Breast epithelium (tissue), 4 donors: ENCODE measurements at regions not wholly inside any gene's neighbourhood (a gene's known extent, or its start where the extent isn't known, plus 50 kb on each side); places are given as distances from the start of the nearest gene placed in this dataset.

ENCODE experiments used
- DNase-seq, 2 donors: peaks; one replicate each; pipeline ENCODE4 v3.0.0-alpha.2; 2019; ENCODE audit warnings: low spot score in 2 of 2
- H3K27ac ChIP-seq, 2 donors: fragments of 200-600 bp; sonication (generic) in 1 of 2; one replicate each; pipeline ENCODE4 v1.5.1; 2016 to 2019; ENCODE audit warnings: mild to moderate bottlenecking in 1 of 2
- H3K27me3 ChIP-seq, 2 donors: fragments of 200-600 bp; sonication (generic) in 1 of 2; one replicate each; pipeline versions ENCODE4 v1.5.1 to v1.6.0; 2017 to 2019; ENCODE audit warnings: control low read depth in 1 of 2, mild to moderate bottlenecking in 1 of 2
- H3K36me3 ChIP-seq: fragments of 200-600 bp; one replicate; pipeline ENCODE4 v1.5.1; 2019
- H3K4me1 ChIP-seq, 2 donors: fragments of 200-600 bp; sonication (generic); one replicate each; pipeline ENCODE4 v1.5.1; 2016 to 2019; ENCODE audit warnings: control low read depth in 1 of 2
- H3K4me3 ChIP-seq, 3 donors: fragments of 200-600 bp; sonication (generic); 1 replicate in 2 of 3; 2 replicates in 1 of 3; pipeline ENCODE4 v1.5.1; 2016 to 2019; ENCODE audit warnings: mild to moderate bottlenecking in 3 of 3, moderate library complexity in 2 of 3
- H3K9me3 ChIP-seq, 2 donors: fragments of 200-600 bp; sonication (generic) in 1 of 2; one replicate each; pipeline ENCODE4 v1.5.1; 2016 to 2019; ENCODE audit warnings: control low read depth in 1 of 2
- POLR2A ChIP-seq: fragments of 450-650 bp; IDR thresholded peaks from one replicate; pipeline ENCODE4 v1.6.1; 2016; ENCODE audit warnings: antibody characterized with exemption, mild to moderate bottlenecking, moderate library complexity
- POLR2AphosphoS5 ChIP-seq, 3 donors: sonication (generic); formaldehyde crosslinking; IDR thresholded peaks; one replicate each; pipeline ENCODE4 v1.6.1; 2017; ENCODE audit warnings: antibody characterized with exemption in 3 of 3
- intact Hi-C: fragments of 100-400 bp; cut with DNase I; formaldehyde crosslinking; loops from one replicate; pipeline ENCODE4 v1.15.1; 2023; ENCODE audit warnings: low total_unique reads
- TF ChIP-seq, protein P1 (sequence below), 3 donors: fragments of 450-650 bp; IDR thresholded peaks; one replicate each; pipeline ENCODE4 v1.5.1; 2016 to 2017; ENCODE audit warnings: antibody characterized with exemption in 3 of 3, mild to moderate bottlenecking in 3 of 3, moderate library complexity in 3 of 3

DNA sequence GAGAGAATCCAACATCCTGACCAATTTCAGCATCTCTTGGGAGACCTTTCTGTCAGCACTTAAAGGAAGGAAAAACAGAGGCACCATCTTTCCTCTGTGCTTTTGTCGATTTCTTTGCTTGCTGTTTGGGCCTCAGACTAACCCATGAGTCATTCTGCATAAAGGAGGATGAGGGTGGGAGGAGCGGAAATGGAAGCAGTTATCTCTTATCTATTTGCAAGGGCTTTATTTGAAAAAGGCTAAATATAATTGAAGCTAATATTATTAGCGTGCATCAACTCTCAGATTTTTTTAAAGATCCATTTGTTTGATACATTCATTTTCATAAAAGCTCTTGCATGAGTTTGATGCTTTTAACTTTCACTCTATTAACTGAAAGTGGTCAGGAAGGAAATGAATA lies 72.9 kb downstream of the ZNF622 start:
- intact Hi-C loops: no loop called here
- Histone ChIP-seq H3K4me3 (no peak overlapping the region), H3K27ac (no peak overlapping the region), H3K9me3 (no peaks in the 10 kb centered on the region), H3K27me3 (no peaks in the 10 kb centered on the region), H3K36me3 (no peaks in the 10 kb centered on the region), H3K4me1 (no peaks in the 10 kb centered on the region)
- DNase-seq: no peak
- TF ChIP-seq POLR2A (no peak), POLR2AphosphoS5 (IDR thresholded peaks at IDR 0.05) (no peak)
- TF ChIP-seq, protein P1, sequence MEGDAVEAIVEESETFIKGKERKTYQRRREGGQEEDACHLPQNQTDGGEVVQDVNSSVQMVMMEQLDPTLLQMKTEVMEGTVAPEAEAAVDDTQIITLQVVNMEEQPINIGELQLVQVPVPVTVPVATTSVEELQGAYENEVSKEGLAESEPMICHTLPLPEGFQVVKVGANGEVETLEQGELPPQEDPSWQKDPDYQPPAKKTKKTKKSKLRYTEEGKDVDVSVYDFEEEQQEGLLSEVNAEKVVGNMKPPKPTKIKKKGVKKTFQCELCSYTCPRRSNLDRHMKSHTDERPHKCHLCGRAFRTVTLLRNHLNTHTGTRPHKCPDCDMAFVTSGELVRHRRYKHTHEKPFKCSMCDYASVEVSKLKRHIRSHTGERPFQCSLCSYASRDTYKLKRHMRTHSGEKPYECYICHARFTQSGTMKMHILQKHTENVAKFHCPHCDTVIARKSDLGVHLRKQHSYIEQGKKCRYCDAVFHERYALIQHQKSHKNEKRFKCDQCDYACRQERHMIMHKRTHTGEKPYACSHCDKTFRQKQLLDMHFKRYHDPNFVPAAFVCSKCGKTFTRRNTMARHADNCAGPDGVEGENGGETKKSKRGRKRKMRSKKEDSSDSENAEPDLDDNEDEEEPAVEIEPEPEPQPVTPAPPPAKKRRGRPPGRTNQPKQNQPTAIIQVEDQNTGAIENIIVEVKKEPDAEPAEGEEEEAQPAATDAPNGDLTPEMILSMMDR (IDR thresholded peaks at IDR 0.05): no peak

DNA sequence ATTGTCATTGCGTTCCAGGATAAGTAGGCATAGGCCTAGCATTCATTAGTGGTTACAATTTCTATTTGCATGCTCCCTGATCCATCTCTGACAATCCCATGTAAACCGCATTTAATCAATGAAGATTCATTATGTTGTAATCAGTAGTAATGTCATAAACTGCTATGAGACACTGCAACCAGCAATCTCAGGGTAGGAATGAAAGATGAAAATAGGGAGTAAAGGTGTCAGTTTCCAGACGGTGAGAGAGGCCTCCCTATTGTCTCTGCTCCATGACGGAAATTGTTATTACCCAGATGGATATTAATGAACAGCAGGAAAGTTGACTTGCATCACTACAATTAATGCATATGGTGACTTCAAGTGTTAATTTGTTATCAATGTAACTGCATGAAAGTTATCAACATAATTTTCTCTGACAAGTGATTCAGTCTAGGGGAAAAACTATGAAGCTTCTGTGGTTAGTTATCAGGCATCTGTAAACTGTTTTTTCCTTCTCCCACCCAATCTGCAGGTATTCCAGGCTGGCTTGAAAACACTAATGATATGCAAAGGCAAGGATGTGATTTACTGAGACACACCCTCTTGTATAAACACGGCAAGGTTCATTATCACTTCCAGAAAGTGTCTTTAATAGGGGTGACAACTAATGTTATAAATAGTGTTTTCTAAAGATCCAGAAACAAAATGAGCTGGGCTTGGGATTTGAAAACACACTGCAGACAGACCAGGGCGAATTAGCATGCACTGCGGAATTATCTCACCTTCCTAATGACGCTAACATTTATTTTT lies 73.5 kb downstream of the ZNF622 start:
- intact Hi-C loops: no loop called here

DNA sequence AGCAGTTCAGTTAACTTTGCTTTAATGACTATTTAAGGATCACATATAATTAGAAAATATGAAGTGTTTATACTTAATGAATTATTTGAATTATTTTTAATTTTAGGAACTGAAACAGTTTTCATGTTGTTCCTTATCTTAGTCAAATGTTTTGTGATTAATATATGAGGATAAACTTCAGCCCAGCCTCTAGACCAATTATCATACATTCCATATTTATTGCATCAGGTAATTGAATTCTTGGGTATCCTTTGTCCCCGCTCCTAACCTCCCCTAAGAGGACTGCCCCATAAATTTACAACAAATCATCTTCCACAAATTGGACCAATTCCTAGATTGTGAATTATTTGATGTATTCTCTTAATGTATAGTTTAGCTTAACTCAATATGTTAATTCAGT lies 74.8 kb downstream of the ZNF622 start:
- H3K4me3 ChIP-seq: no peak overlapping the region
- H3K27ac ChIP-seq: no peak overlapping the region
- no peaks in the 10 kb centered on the region for H3K36me3 ChIP-seq
- TF ChIP-seq, protein P1 (IDR thresholded peaks at IDR 0.05): no peak
- TF ChIP-seq POLR2A (no peak), POLR2AphosphoS5 (IDR thresholded peaks at IDR 0.05) (no peak)
- no peaks in the 10 kb centered on the region for H3K9me3 ChIP-seq
- no peak for DNase-seq
- no peaks in the 10 kb centered on the region for H3K4me1 ChIP-seq
- no peaks in the 10 kb centered on the region for H3K27me3 ChIP-seq
- intact Hi-C loops: no loop called here

More for the DNA sequence above, 73.5 kb downstream of the ZNF622 start:
- no peak for TF ChIP-seq POLR2A
- TF ChIP-seq POLR2AphosphoS5 (IDR thresholded peaks at IDR 0.05): no peak
- TF ChIP-seq, protein P1 (IDR thresholded peaks at IDR 0.05): no peak
- Histone ChIP-seq H3K9me3 (no peaks in the 10 kb centered on the region), H3K4me3 (no peak overlapping the region), H3K36me3 (no peaks in the 10 kb centered on the region), H3K27me3 (no peaks in the 10 kb centered on the region), H3K27ac (no peak overlapping the region), H3K4me1 (no peaks in the 10 kb centered on the region)
- DNase-seq: no peak

DNA sequence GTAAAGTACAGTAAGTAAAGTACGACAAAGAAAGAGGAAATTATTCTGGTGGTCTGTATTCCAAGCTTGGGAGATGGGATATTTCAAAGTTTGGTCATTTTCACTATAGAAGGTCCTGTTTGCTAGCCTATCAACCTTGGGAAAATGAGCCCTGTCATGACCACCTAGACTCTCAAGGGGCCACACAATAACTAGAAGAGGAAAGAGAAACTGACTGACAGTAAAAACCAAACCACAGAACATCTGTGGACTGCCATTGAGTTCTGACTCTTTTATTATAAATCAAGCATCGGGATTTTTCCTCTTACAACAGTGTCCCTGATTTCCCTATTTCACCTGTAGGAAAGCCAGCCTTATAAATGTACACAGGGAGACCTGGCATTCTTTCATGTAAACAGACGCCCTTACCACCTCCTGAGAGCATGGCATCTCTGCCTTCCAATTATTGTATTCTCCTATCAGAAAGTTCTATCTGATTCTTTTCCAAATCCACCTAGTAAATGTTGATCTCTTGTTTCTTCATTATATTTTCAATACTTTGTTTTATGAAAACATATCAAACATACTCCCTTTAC lies 80.0 kb downstream of the ZNF622 start:
- no peaks in the 10 kb centered on the region for H3K9me3 ChIP-seq
- no peak overlapping the region for H3K27ac ChIP-seq
- no peak overlapping the region for H3K4me3 ChIP-seq
- no peaks in the 10 kb centered on the region for H3K36me3 ChIP-seq
- H3K4me1 ChIP-seq: no peaks in the 10 kb centered on the region
- H3K27me3 ChIP-seq: no peaks in the 10 kb centered on the region
- intact Hi-C loops: no loop called here
- TF ChIP-seq POLR2A: no peak
- no peak for TF ChIP-seq POLR2AphosphoS5 (IDR thresholded peaks at IDR 0.05)
- TF ChIP-seq, protein P1 (IDR thresholded peaks at IDR 0.05): no peak
- DNase-seq: no peak

DNA sequence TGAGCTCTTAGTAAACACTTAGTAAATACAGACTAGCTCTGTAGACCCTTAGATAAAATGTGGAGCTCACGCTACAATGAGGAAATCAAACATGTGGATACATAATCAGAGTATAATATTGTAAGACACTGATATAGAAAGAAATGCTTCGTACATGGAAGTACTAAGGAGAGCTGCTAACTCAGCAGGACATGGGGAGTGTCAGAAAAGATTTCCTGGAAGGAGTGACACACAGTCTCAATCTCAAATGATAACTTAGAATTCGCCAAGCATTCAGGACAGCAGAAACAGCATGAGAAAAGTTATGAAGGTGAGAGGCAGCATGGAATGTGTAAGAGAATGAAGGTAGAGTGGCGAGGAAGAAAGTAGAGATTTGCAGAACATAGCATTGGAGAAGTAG lies 80.8 kb downstream of the ZNF622 start:
- no peak for DNase-seq
- TF ChIP-seq, protein P1 (IDR thresholded peaks at IDR 0.05): no peak
- TF ChIP-seq POLR2A (no peak), POLR2AphosphoS5 (IDR thresholded peaks at IDR 0.05) (no peak)
- Histone ChIP-seq H3K9me3 (no peaks in the 10 kb centered on the region), H3K36me3 (no peaks in the 10 kb centered on the region), H3K27me3 (no peaks in the 10 kb centered on the region), H3K4me3 (no peak overlapping the region), H3K27ac (no peak overlapping the region), H3K4me1 (no peaks in the 10 kb centered on the region)
- intact Hi-C loops: no loop called here
